GM13976 (cell line): ENCODE measurements at regions not wholly inside any gene's neighbourhood (a gene's known extent, or its start where the extent isn't known, plus 50 kb on each side); places are given as distances from the start of the nearest gene placed in this dataset.

Experiments
- DNase-seq: peaks from one replicate; pipeline ENCODE4 v3.0.0; 2012; ENCODE audit warnings: low spot score
- CTCF ChIP-seq: IDR thresholded peaks from 2 replicates; pipeline ENCODE4 v1.5.1; 2012; ENCODE audit warnings: borderline replicate concordance, mild to moderate bottlenecking; ENCODE audit not compliant: insufficient read depth; ENCODE audit errors: extremely low read depth, missing control alignments, control extremely low read depth
- in situ Hi-C: fragments of 300-500 bp; cut with MboI; formaldehyde crosslinking; loops from one replicate; pipeline ENCODE4 v1.12.0; 2022; ENCODE audit warnings: low sequenced_read_pairs, mixed read lengths, inconsistent platforms; ENCODE audit not compliant: unreplicated experiment

DNA sequence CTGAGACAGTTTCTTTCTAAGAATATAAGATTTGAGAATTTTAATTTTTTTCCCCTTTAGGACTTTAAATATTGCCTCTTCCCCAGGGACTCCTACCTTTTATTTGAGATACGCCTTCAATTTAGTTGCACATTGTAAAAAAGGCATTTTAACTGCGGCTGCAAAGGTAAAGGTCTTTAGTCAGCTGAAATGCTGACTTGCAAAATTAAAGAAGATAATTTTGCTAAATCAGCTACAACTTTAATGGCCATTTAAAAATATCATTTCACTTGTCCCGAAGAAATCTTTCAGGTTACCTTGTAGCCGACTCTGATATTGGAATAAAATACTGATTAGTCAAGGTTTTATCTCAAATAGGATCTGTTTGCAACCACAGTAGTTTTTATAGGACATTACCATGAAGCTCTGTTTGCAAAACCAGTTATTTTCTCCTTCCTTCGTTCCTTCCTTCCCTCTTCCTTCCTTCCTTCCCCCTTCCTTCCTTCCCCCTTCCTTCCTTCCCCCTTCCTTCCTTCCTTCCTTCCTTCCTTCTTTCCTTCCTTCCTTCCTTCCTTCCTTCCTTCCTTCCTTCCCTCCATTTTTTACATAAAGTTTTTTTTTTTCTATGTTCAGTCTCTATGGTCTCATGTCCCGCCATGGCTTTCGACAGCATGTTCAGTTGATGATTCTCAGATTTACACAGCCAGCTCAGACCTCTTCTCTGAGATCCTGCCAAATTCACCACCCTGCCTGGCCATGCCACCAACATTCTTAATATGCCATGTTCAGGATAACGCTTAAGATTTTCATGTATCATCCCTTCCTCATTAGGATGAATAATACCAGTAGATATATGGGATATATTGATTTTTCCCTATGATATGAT is 405.4 kb upstream of the PRKX start:
- no peak for DNase-seq
- no peak for TF ChIP-seq CTCF
- in situ Hi-C loops = no loop called here

GRCh38 chrX:4110964-4111363 is 397.5 kb upstream of the PRKX start:
- in situ Hi-C loops = no loop called here
- no peak for TF ChIP-seq CTCF
- DNase-seq = no peak

GRCh38 chrX:4094926-4095325 is 381.5 kb upstream of the PRKX start:
- in situ Hi-C loops = no loop called here
- DNase-seq = no peak

GRCh38 chrX:4091046-4091760 is 377.8 kb upstream of the PRKX start:
- DNase-seq = no peak
- in situ Hi-C loops = no loop called here
- no peak for TF ChIP-seq CTCF

More at GRCh38 chrX:4094926-4095325, 381.5 kb upstream of the PRKX start:
- TF ChIP-seq CTCF = no peak

- in situ Hi-C loops = no loop called here
Measured at GRCh38 chrX:4059893-4060292, 346.4 kb upstream of the PRKX start.

DNA sequence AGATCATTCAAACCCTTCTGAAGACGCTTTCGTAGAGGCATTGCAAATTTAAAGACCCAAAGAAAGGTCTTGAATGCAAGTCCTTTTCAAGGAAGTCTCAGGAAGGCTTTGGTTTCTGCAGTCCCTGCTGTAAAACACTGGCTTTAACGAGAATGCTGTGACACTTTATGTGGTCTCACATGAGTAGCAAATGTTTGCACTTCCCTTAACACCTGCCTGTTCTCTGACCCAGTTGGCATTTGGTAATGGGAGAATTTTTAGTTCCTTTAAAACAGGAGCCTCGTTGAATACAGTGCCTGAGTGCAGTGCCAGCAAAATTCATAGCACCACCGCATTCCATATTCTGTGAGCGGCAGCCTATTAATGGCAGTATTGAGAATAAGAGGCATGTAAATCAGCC is 330.5 kb upstream of the PRKX start:
- DNase-seq = no peak
- in situ Hi-C loops = no loop called here

More at GRCh38 chrX:4059893-4060292, 346.4 kb upstream of the PRKX start:
- no peak for TF ChIP-seq CTCF
- DNase-seq = no peak

More for the DNA sequence above, 330.5 kb upstream of the PRKX start:
- TF ChIP-seq CTCF = no peak
